Femur (tissue), 1 donor: ENCODE measurements at regions not wholly inside any gene's neighbourhood (a gene's known extent, or its start where the extent isn't known, plus 50 kb on each side); places are given as distances from the start of the nearest gene placed in this dataset.
A peak's percentile ranks its signal among the peaks of the same experiment; 100 is the strongest.

Experiments
- DNase-seq: peaks from one replicate; pipeline ENCODE4 v3.0.0-alpha.2; 2017

GRCh38 chr2:2754940-2755339 is 423.9 kb upstream of the MYT1L start:
- no peak for DNase-seq

- no peak for DNase-seq
Observed at GRCh38 chr2:2751715-2752315, 420.7 kb upstream of the MYT1L start.

- DNase-seq: no peak
Observed at GRCh38 chr2:2750867-2751714, 420.0 kb upstream of the MYT1L start.

- DNase-seq: no peak
Observed at GRCh38 chr2:2749206-2749598, 418.1 kb upstream of the MYT1L start.

GRCh38 chr2:2748399-2749205 is 417.5 kb upstream of the MYT1L start:
- no peak for DNase-seq

- no peak for DNase-seq
Observed at GRCh38 chr2:2747797-2748301, 416.8 kb upstream of the MYT1L start.

- DNase-seq: no peak
Observed at GRCh38 chr2:2746731-2747130, 415.7 kb upstream of the MYT1L start.

- no peak for DNase-seq
Observed at GRCh38 chr2:2744958-2745715, 414.1 kb upstream of the MYT1L start.

GRCh38 chr2:2744107-2744506 is 413.0 kb upstream of the MYT1L start:
- no peak for DNase-seq

GRCh38 chr2:2743164-2743571 is 412.1 kb upstream of the MYT1L start:
- peak; percentile 82 for DNase-seq

GRCh38 chr2:2742726-2743125 is 411.7 kb upstream of the MYT1L start:
- DNase-seq: no peak

- DNase-seq: no peak
Observed at GRCh38 chr2:2740238-2740775, 409.2 kb upstream of the MYT1L start.

- no peak for DNase-seq
Observed at GRCh38 chr2:2739231-2739795, 408.2 kb upstream of the MYT1L start.

- DNase-seq: no peak
Observed at GRCh38 chr2:2738684-2739083, 407.6 kb upstream of the MYT1L start.

- no peak for DNase-seq
Observed at GRCh38 chr2:2738276-2738675, 407.2 kb upstream of the MYT1L start.

GRCh38 chr2:2735041-2735440 is 404.0 kb upstream of the MYT1L start:
- DNase-seq: no peak

GRCh38 chr2:2734308-2734707 is 403.2 kb upstream of the MYT1L start:
- DNase-seq: no peak

- DNase-seq: no peak
Observed at GRCh38 chr2:2733818-2734217, 402.7 kb upstream of the MYT1L start.

- DNase-seq: no peak
Observed at GRCh38 chr2:2732331-2733119, 401.4 kb upstream of the MYT1L start.

GRCh38 chr2:2731816-2732284 is 400.8 kb upstream of the MYT1L start:
- no peak for DNase-seq
